Vagina (tissue), 2 donors: ENCODE measurements at regions not wholly inside any gene's neighbourhood (a gene's known extent, or its start where the extent isn't known, plus 50 kb on each side); places are given as distances from the start of the nearest gene placed in this dataset.

Source experiments
- DNase-seq, 2 donors: peaks; one replicate each; pipeline ENCODE4 v3.0.0-alpha.2; 2017; ENCODE audit errors: extremely low spot score in 2 of 2
- H3K27ac ChIP-seq: fragments of 200-600 bp; sonication (generic); one replicate; pipeline ENCODE4 v1.5.1; 2019
- H3K27me3 ChIP-seq: fragments of 200-600 bp; sonication (generic); one replicate; pipeline ENCODE4 v1.5.1; 2019
- H3K36me3 ChIP-seq, 2 donors: fragments of 200-600 bp; sonication (generic); one replicate each; pipeline ENCODE4 v1.5.1; 2017 to 2019
- H3K4me1 ChIP-seq: fragments of 200-600 bp; sonication (generic); one replicate; pipeline ENCODE4 v1.5.1; 2019
- H3K4me3 ChIP-seq, 2 donors: fragments of 200-600 bp; sonication (generic); 1 replicate in 1 of 2; 2 replicates in 1 of 2; pipeline ENCODE4 v1.5.1; 2016 to 2019
- H3K9me3 ChIP-seq: fragments of 200-600 bp; sonication (generic); one replicate; pipeline ENCODE4 v1.5.1; 2019
- CTCF ChIP-seq, 3 experiments: fragments of 450-650 bp in 2 of 3; fragments of 200-600 bp in 1 of 3; sonication (generic) in 1 of 3; IDR thresholded peaks; one replicate each; pipeline ENCODE4 v1.5.1; 2017 to 2019; ENCODE audit warnings: antibody characterized with exemption in 3 of 3, mild to moderate bottlenecking in 2 of 3, moderate library complexity in 2 of 3
- POLR2A ChIP-seq, 2 donors: fragments of 450-650 bp; IDR thresholded peaks; one replicate each; pipeline ENCODE4 v1.6.1; 2017; ENCODE audit warnings: antibody characterized with exemption in 2 of 2, mild to moderate bottlenecking in 2 of 2, moderate library complexity in 2 of 2
- POLR2AphosphoS5 ChIP-seq, 2 donors: sonication (generic); formaldehyde crosslinking; IDR thresholded peaks; one replicate each; pipeline ENCODE4 v1.9.0; 2017; ENCODE audit warnings: antibody characterized with exemption in 2 of 2, mild to moderate bottlenecking in 2 of 2, low read depth in 1 of 2; ENCODE audit not compliant: insufficient read depth in 1 of 2
- intact Hi-C: fragments of 100-400 bp; cut with DNase I; formaldehyde crosslinking; loops from one replicate; pipeline ENCODE4 v1.15.1; 2023

GRCh38 chr5:159698322-159698721, 218.0 kb upstream of the ADRA1B start:
- intact Hi-C loops: no loop called here
- Histone ChIP-seq H3K4me3 (no peak overlapping the region), H3K9me3 (no peaks in the 10 kb centered on the region), H3K36me3 (no peaks in the 10 kb centered on the region), H3K27me3 (no peaks in the 10 kb centered on the region), H3K4me1 (no peaks in the 10 kb centered on the region), H3K27ac (no peak overlapping the region)
- DNase-seq: no peak
- TF ChIP-seq CTCF (IDR thresholded peaks at IDR 0.05): no peak
- no peak for TF ChIP-seq POLR2A (IDR thresholded peaks at IDR 0.05)

GRCh38 chr5:159700016-159700415, 216.3 kb upstream of the ADRA1B start:
- intact Hi-C loops: no loop called here
- no peak overlapping the region for H3K4me3 ChIP-seq
- DNase-seq: no peak
- no peak overlapping the region for H3K27ac ChIP-seq
- no peaks in the 10 kb centered on the region for H3K9me3 ChIP-seq
- no peaks in the 10 kb centered on the region for H3K27me3 ChIP-seq
- no peaks in the 10 kb centered on the region for H3K36me3 ChIP-seq
- no peaks in the 10 kb centered on the region for H3K4me1 ChIP-seq
- TF ChIP-seq POLR2AphosphoS5 (IDR thresholded peaks at IDR 0.05; ENCODE audit: insufficient read depth in 1 of 2, low read depth in 1 of 2): no peak
- no peak for TF ChIP-seq CTCF (IDR thresholded peaks at IDR 0.05)
- TF ChIP-seq POLR2A (IDR thresholded peaks at IDR 0.05): no peak

GRCh38 chr5:159702301-159702700, 214.0 kb upstream of the ADRA1B start:
- Histone ChIP-seq H3K27ac (no peak overlapping the region), H3K4me1 (no peaks in the 10 kb centered on the region), H3K4me3 (no peak overlapping the region), H3K9me3 (no peaks in the 10 kb centered on the region), H3K27me3 (no peaks in the 10 kb centered on the region), H3K36me3 (no peaks in the 10 kb centered on the region)
- no peak for DNase-seq
- TF ChIP-seq POLR2A (IDR thresholded peaks at IDR 0.05): no peak
- no peak for TF ChIP-seq CTCF (IDR thresholded peaks at IDR 0.05)
- no peak for TF ChIP-seq POLR2AphosphoS5 (IDR thresholded peaks at IDR 0.05; ENCODE audit: insufficient read depth in 1 of 2, low read depth in 1 of 2)
- intact Hi-C loops: no loop called here

GRCh38 chr5:159702826-159703225, 213.5 kb upstream of the ADRA1B start:
- intact Hi-C loops: no loop called here
- no peaks in the 10 kb centered on the region for H3K27me3 ChIP-seq
- no peaks in the 10 kb centered on the region for H3K4me1 ChIP-seq
- TF ChIP-seq POLR2AphosphoS5 (IDR thresholded peaks at IDR 0.05; ENCODE audit: insufficient read depth in 1 of 2, low read depth in 1 of 2) (no peak), CTCF (IDR thresholded peaks at IDR 0.05) (no peak), POLR2A (IDR thresholded peaks at IDR 0.05) (no peak)
- no peaks in the 10 kb centered on the region for H3K36me3 ChIP-seq
- DNase-seq: no peak
- H3K4me3 ChIP-seq: no peak overlapping the region
- H3K27ac ChIP-seq: no peak overlapping the region
- no peaks in the 10 kb centered on the region for H3K9me3 ChIP-seq

- TF ChIP-seq POLR2AphosphoS5 (IDR thresholded peaks at IDR 0.05; ENCODE audit: insufficient read depth in 1 of 2, low read depth in 1 of 2) (no peak), CTCF (IDR thresholded peaks at IDR 0.05) (no peak), POLR2A (IDR thresholded peaks at IDR 0.05) (no peak)
- Histone ChIP-seq H3K27me3 (no peaks in the 10 kb centered on the region), H3K4me3 (no peak overlapping the region), H3K4me1 (no peaks in the 10 kb centered on the region), H3K9me3 (no peaks in the 10 kb centered on the region), H3K36me3 (no peaks in the 10 kb centered on the region), H3K27ac (no peak overlapping the region)
- intact Hi-C loops: no loop called here
- no peak for DNase-seq
Measured at GRCh38 chr5:159704160-159704559, 212.1 kb upstream of the ADRA1B start.
